ENCODE measurements at regions not wholly inside any gene's neighbourhood (a gene's known extent, or its start where the extent isn't known, plus 50 kb on each side); places are given as distances from the start of the nearest gene placed in this dataset.

- TF ChIP-seq MAFK (IDR thresholded peaks at IDR 0.05; ENCODE audit: low read depth, low read length) = no peak
- no peak for TF ChIP-seq FOSL1 (IDR thresholded peaks at IDR 0.05; ENCODE audit: insufficient read depth, low read depth, low read length)
- TF ChIP-seq CBX5 (IDR thresholded peaks at IDR 0.05; ENCODE audit: low read depth, low read length) = no peak
- TF ChIP-seq POLR2AphosphoS5 (IDR thresholded peaks at IDR 0.05; ENCODE audit: low read depth, low read length) = no peak
- no peak for TF ChIP-seq CREB1 (IDR thresholded peaks at IDR 0.05)
These were observed 263.5 kb upstream of the USP15 start (continued) for GRCh38 chr12:61996717-61997116.
